Pulmonary artery endothelial cell (primary cell): ENCODE measurements at regions not wholly inside any gene's neighbourhood (a gene's known extent, or its start where the extent isn't known, plus 50 kb on each side); places are given as distances from the start of the nearest gene placed in this dataset.

Source experiments
- DNase-seq: peaks from one replicate; pipeline ENCODE4 v3.0.0-alpha.2; 2011; ENCODE audit warnings: low read depth, low spot score

DNA sequence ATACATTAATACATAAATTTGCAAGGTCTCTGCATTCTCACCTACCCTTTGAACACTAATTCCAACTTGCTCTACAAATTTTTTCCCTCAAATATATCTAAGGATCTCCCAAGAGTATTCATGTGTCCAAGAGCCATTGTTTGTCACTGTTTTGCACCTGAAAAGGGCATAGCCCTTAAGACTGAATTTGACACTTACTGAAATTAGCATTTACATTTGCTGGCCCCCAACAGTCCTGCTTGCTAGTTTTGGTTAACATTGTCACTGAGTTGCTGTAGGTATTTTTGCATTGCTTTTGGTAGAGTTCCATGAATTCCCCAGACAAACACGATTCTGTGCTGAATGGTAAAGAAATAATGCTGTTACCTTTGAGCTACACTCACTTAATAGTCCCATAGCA lies 57.3 kb downstream of the KCNA4 start:
- no peak for DNase-seq

DNA sequence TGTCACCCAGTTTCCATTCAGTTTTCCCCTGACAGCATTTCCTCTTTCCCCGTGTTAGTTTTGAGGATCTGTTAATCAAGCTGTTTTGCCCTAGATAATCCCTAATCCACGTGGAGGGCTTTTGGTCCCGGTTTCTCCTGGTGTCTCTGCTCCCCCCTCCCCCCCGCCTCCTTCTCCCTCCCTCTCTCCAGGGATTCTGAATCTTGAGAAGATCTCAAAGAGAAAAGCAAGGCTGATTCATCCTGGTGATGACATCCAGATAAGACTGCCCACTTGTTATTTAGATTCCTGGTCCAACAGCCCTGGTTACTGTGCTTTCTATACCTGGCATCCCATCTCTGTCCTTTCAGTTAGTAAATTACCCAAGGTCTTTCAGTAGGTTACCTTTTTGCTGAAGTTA lies 59.4 kb downstream of the KCNA4 start:
- no peak for DNase-seq

DNA sequence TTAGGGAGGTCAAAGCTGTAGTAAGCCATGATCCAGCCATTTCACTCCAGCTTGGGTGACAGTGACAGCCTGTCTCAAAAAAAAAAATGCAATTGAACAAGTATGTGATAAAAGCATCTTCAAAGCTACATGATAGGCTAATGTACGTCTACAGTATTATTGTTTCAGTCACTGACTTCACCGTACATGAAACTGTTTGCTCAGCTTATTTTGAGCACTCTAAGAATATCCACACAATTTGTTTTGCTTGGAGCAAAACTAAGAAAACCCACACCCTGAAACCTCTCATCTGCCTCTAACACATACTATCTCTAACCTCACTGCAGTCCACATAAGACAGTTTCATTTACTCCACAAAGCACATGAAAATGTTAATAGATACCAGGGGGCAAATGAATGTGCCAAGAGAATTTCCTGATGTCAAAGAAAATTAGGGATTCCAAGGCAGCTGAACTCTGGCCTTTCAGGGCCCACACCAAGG lies 60.7 kb downstream of the KCNA4 start:
- no peak for DNase-seq

DNA sequence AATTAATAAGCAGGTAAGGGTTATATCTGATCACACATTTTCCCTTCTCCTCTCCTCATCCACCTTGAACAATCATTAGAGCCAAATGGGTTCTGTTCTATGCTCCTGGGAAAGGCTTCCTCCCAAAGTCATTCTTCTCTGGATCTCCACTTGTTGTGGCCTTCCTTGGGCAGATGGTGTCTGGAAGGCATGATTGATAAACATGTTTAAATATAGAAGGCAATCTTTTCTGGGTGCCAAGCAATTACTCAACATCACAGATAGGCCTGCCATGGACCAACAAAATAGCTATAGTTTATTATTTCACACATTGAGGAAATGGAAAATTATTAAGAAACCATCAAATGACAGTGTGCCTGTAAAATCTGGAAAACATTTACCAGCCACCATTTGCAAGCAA lies 73.5 kb downstream of the KCNA4 start:
- DNase-seq: no peak

DNA sequence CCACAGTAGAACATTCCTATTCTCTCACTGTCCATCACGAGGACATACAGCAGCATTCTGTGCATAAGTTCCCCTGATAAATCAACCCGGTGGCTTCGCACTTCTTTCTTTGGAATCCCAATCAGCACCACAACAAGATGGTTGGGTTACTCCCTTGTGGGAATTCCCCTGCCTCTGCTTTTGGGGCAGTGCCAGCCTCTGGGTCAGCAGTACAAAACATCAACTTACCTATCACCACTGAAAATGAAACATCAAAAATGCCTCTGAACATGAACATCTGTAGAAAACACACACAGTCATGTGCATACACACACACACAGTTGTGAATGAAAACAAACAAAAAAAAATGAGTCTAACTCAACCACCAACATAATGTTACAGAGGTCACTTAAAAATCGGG lies 79.3 kb downstream of the KCNA4 start:
- DNase-seq: no peak

DNA sequence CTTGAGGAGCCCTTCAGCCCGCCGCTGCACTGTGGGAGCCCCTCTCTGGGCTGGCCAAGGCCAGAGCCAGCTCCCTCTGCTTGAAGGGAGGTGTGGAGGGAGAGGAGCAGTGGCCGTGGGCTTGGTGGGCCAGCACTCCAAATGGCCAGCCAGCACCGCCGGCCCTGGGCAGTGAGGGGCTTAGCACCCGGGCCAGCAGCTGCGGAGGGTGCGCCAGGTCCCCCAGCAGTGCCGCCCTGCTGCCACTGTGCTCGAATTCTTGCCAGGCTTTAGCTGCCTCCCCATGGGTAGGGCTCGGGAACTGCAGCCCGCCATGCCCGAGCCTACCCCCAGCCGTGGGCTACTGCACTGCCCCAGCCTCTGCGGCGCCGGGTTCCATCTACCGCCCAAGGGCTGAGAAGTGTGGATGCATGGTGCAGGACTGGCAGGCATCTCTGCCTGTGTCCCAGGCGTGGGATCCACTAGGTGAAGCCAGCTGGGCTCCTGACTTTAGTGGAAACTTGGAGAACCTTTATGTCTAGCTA lies 82.7 kb downstream of the KCNA4 start:
- DNase-seq: no peak

DNA sequence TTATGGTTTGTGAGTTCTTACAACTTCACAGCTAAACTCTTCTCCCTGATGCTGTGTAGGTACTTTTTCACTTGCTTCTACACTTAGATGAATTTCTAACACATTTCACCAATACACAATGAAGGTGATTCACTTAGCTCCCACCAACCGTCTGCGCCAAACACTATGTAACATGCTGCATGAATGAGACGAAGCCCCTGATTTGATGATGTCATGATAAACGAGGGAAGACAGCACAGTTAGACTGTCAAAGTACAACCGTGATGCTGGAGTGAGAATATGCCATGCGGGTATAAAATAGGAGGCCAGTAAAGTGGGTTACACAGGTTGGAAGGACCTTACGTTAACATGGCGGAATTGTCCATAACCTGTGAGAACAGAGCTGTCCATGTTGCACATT lies 100.8 kb downstream of the KCNA4 start:
- DNase-seq: no peak

DNA sequence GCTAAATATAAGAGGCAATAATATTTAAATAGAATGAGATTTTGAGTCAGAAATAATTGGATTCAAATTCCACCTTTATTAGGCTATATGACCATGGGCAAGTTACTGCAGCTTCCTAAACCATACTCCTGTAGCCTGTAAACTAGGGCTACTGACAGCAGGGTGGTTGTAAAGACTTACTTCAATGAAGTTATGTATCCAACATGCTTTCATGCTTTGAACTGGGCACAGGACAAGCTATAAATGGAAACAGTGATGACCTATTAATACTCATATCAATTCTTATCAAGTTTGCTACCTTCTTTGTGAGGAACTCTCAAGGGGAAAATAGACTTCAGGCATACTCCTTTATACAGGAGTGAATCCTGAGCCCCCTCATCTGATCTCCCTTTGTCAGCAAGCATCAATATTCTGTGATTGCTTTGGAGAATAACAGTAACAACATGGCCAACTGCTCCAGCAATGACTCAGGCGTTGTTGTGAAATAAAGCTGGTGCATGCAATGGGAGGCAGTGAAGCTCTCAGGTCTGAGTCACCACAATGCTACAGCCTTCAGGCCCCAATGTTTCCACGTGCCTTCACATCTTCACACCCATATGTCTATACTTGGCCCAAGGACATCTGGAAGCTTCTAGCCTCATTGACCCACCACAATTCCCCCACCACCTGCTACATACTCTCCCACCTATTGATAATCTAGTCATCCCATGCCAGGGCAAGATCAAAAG lies 102.5 kb downstream of the KCNA4 start:
- no peak for DNase-seq

DNA sequence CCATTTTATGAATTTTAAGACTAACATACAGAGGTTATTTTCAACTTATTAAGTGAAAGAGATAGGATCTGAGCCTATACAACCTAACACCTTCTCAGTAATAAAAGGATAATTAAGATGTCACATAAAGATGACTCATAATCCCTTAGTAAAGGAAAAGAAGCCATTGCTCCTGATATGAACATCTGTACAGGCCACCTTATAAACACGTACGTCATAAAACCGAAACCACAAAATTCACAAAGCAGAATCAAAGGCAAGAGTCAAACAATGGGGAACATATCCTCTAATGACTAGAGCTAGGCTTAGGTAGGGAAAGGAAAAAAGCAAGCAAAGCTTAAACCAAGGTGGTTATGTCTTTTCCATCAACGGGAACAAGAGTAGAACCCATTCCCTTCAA lies 103.5 kb downstream of the KCNA4 start:
- no peak for DNase-seq

DNA sequence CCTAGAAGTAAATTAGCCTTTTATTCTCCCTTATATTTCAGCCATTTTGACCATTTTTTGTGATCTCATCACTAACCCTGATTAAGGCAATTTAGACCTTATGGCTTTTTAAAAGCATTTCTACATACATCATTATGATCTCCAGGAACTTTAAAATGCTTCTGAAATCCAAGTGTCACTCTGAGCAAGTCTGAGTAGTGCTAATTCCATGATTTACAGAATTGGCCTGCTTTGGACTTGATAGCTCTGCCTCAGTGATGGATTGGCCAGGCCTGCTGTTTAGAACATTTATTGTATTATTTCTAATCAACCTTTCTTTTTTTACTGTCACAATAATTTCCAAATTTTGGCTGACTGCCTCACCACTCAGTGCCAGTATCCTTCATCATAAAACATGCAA lies 116.4 kb downstream of the KCNA4 start:
- DNase-seq: no peak

DNA sequence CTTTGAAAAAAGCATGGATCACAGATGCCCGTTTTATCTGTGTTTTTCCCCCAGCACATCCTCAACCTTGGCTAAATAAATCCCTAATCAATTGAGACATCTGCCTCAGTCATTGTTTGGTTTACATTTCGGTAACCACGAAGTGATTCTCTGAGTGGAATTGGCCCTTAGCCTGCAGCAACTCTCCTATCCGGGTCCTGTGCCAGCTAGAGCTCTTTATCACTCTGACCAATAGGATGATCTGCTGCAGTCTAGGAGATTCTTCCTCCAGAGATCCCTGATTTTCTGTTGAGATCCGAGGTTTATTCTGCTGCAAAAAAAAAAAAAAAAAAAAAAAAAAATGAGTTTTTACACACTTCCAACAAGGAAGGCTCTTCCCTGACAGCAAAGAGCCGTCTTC lies 137.3 kb downstream of the KCNA4 start:
- DNase-seq: no peak

DNA sequence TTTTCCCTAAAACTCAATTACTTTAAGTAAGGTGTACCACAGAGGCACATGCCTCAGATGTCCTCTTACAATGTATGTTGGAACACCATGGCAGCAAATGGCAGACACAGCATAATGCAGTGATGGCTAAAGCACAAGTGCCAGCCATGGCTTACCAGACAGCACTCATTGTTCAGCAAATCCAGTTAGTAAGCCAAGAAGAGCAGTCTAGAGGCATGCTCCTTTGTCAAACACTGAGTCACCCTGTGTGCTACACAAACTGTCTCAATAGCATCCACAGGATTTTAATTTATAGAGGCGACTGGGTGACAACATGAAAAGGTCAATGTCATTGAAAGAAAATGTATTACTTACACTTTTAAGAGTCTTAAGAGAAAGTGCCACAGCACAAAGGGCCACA lies 140.6 kb downstream of the KCNA4 start:
- DNase-seq: no peak

DNA sequence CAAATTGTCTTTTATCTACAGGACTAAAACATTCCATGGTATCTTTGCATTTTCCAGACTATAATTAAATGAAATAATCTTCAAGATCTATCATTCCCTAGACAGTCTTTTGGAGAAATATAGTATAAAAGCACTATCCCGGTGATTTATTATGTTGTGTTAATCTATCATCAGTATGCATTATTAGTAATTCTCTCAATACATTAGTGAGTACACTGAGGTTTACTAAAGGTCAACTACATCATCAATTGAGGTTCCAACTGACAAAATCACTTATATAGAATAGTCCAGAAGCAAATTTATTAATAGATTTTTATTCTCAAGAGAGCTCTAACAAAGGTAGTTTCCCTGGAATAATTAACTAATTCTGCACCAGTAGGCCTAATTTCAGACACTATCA lies 169.6 kb downstream of the KCNA4 start:
- DNase-seq: no peak

DNA sequence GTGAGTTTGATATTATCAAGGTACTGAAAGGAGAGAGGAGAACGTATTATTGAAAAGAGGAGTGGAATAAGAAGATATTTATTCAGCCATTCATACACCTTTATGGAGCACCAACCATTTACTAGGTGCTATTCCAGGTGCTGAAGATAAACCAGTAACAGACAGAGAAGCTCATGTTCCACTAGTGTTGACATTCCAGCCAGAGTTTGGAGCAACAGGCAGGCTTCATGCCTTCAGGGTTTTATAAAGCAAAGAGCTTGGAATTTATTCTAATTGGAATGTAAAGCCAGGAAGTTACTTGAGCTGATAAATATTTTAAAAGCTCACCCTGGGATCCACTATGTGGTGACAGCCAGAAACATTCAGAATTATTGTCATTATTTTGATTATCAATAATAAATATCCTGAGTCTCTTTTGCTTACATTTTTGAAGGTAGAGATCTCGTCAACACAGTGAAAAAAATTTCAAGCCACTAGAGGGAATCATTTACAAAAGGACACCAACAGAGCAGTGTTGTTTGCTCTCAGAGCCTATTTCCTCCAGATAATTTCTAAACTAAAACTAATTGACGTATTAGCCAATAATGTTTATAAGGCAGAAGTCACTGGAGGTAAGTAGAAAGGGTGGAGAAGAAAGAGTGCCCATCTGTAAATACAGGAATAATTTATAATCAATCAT lies 172.0 kb downstream of the KCNA4 start:
- no peak for DNase-seq

DNA sequence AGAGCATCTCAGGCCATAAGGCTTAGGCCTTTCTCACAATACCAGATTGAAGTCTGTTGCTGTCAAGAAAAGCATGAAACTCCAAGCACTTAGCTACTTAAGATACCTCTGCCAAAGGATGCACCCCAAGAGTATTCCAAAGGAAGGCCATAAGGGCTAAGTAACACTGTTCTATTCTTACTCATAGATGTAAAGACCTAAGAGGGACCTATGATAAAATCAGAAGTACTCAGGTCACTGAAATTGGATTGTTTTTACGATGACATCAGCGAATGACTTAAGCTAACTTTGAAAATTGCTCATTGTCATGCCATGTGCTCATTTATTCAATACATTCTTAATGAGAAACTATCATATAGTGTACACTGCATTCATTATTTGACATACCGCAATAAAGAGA lies 172.8 kb downstream of the KCNA4 start:
- no peak for DNase-seq

DNA sequence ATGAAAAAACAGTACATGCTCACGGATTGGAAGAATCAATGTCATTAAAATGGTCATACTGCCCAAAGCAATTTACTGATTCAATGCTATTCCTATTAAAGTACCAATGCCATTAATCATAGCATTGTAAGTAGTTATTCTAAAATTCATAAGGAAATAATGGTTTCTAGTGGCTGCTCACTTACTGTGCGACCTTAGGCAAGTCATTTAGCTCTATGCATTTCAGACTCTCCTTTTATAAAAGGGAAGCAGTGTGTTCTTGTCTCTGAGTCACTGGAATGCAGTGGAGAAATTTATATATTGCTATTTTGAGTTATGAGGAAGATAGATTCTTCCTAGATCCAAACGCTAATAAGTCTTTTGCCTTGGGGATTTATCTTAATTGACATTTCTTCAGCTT lies 174.8 kb downstream of the KCNA4 start:
- no peak for DNase-seq

DNA sequence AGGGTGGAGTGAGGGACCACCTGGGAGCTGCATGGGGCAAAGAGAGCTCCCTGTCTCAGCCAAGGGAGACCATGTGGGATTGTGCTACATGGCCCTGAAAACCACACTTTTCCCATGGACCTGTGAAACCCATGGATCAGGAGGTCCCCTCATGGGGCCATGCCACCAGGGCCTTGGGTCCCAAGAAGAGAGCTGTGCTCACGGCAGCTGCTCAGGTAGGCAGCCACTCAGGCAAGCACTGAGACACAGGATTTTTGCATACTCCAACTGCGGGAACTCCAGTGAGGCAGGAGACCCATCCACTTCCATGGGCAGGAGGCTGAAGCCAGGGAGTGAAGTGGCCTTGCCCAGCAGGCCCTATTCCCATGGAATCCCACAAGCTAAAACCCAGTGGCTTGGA lies 190.0 kb downstream of the KCNA4 start:
- DNase-seq: no peak

DNA sequence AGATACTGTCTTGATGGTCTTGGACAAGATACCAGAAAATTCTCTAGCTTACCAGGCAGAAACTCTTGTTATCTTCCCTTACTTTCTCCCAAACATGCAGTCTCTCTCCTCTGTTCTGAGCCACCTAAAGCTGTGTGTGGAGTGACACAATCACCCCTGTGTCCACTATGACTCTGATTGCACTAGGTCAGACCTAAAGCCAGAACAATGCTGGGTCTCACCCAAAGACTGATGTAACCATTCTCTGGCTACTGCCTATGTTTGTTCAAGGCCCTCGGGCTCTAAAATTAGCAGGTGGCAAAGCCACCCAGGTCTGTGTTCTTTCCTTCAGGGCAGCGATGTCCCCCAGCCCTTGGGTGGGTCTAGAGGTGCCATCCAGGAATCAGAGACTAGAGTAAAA lies 200.5 kb downstream of the KCNA4 start:
- DNase-seq: no peak

DNA sequence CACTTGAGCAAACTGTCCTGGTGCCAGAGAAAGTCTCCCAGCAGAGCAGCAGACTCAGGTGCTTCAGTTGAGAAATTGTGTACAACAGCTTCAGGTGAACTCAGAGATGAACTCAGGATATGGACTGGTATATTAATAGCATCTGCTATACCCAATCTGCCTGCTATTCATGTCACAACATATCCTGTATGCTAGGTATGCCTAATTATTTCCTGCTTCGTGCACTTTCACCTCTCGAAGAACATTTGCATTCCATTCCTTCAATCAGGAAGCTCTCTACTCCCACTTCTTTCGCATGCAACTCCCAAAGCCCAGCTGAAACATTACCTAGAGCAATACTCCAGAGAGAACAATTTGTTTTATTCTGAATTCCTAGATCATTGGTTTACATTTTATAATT lies 207.7 kb downstream of the KCNA4 start:
- DNase-seq: no peak

DNA sequence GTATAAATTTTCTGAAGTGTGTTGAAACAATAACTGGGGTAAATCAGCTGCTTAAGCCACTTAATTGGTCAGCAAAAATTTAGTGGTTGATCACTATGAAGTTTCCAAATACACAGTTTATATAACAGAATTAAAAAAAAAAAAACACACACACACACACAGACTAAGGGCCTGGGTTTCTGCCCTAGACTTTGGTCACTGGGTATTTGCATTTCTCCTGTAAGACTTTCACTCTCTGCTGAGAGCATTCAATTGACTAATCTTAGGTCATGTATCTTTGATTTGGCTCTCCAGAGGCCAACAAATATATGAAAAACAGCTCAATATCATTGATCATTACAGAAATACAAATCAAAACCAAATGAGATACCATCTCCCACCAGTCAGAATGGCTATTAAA lies 214.3 kb downstream of the KCNA4 start:
- no peak for DNase-seq

DNA sequence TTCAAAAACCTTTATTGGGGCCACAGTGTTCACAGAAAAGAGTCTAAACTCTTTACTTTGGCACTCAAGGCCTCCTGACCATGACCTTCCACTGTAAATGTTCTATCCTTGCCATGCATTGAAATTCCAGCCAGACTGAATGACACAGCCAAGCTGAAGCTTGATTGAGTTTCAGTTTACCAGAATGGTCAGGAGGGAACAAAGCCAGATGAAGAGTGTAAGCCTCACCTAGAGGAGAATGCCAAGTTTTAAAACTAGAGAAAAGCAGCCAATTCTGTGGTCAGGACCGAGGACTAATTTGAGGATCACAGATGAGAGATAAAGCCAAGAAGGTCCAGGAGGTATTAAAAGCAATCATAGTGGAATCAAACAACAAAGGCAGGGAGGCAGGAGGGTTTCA lies 215.3 kb downstream of the KCNA4 start:
- no peak for DNase-seq

DNA sequence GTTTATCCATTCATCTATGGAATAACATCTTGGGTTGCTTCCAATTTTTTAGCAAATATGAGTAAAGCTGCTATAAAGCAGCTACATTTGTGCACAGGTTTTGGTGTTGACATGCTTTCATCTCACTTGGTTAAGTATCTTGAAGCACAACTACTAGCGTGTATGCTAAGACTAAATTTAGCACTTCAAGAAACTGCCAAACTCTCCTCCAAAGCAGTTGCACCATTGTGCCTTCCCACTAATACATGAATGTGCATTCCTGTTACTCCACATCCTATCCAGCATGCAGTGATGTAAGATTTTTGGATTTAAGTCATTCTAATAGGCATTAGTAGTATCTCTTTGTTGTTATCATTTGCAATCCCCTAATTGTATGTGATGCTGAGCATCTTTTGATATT lies 230.7 kb downstream of the KCNA4 start:
- DNase-seq: no peak

DNA sequence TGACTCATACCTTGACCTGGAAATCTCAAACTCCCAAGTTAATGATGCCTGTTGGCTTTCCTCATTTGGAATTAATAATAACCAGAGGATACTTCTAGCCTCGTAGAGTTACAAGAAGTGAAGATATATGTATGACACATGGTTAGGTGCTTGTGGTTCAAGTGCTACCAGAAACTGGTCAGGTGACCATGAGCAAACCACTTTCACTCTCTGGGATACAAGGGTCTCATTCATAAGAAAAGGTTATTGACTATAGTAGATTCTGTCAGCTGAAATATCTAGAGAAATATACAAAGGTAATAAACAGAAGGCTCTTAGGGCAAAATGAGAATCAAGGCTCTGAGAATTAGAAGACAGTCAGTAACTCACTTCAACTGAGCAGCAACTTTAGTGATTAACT lies 233.3 kb downstream of the KCNA4 start:
- DNase-seq: no peak
